H1 (cell line): ENCODE measurements at regions not wholly inside any gene's neighbourhood (a gene's known extent, or its start where the extent isn't known, plus 50 kb on each side); places are given as distances from the start of the nearest gene placed in this dataset.

Source experiments
- CTCF ChIA-PET: fragments of 300-600 bp; sonication (Branson Sonifier 250); formaldehyde crosslinking; loops from one replicate; lab custom pipeline; 2021; ENCODE audit not compliant: partially characterized antibody; lab: Charles Lee
- POLR2A ChIA-PET: fragments of 300-600 bp; sonication (Branson Sonifier 250); formaldehyde crosslinking; loops from one replicate; lab custom pipeline; 2021; ENCODE audit warnings: inconsistent platforms; ENCODE audit not compliant: partially characterized antibody; lab: Charles Lee
- DNase-seq, 2 experiments: peaks; one replicate each; pipeline versions ENCODE4 v3.0.0 to v3.0.0-alpha.2; 2010 to 2022; ENCODE audit warnings: low spot score in 2 of 2, low read depth in 1 of 2, mixed read lengths in 1 of 2
- FAIRE-seq: peaks from 2 replicates; lab custom pipeline; 2011; peaks lifted over from hg19 to GRCh38; lab: Jason Lieb, UNC
- H2AFZ ChIP-seq: 2 replicates; pipeline ENCODE4 v1.8.1; 2012; ENCODE audit warnings: low read length, inconsistent platforms
- H2AK5ac ChIP-seq: 2 replicates; pipeline ENCODE4 v1.6.1; 2013; ENCODE audit warnings: low read depth, low read length
- H2BK120ac ChIP-seq: replicated peaks from 2 replicates; pipeline ENCODE3; 2013; ENCODE audit warnings: low read depth, low read length, inconsistent platforms
- H2BK12ac ChIP-seq: 2 replicates; pipeline ENCODE4 v1.6.1; 2013; ENCODE audit warnings: low read depth, low read length
- H2BK15ac ChIP-seq: 2 replicates; pipeline ENCODE4 v1.6.1; 2013; ENCODE audit warnings: low read length
- H2BK20ac ChIP-seq: 2 replicates; pipeline ENCODE4 v1.6.1; 2013; ENCODE audit warnings: low read length
- H2BK5ac ChIP-seq: 2 replicates; pipeline ENCODE4 v1.6.1; 2013; ENCODE audit warnings: low read depth, low read length
- H3K14ac ChIP-seq: 2 replicates; pipeline ENCODE4 v1.6.1; 2013; ENCODE audit warnings: inconsistent platforms; ENCODE audit not compliant: insufficient read length
- H3K18ac ChIP-seq: 2 replicates; pipeline ENCODE4 v1.6.1; 2013; ENCODE audit warnings: low read length; ENCODE audit errors: extremely low read depth
- H3K23ac ChIP-seq: 2 replicates; pipeline ENCODE4 v1.6.1; 2013; ENCODE audit warnings: inconsistent platforms; ENCODE audit not compliant: insufficient read length
- H3K23me2 ChIP-seq: 2 replicates; pipeline ENCODE4 v1.6.1; 2013; ENCODE audit warnings: low read depth, low read length
- H3K27ac ChIP-seq: 2 replicates; pipeline ENCODE4 v1.6.1; 2011; ENCODE audit warnings: low read depth, low read length, inconsistent platforms
- H3K27me3 ChIP-seq, 4 experiments: replicated peaks in 1 of 4; 1 replicate in 1 of 4; 2 replicates in 3 of 4; pipeline versions ENCODE4 v1.6.1 to v1.8.1; 2011 to 2013; ENCODE audit warnings: low read length in 3 of 4, mild to moderate bottlenecking in 3 of 4, inconsistent platforms in 2 of 4, mixed read lengths in 2 of 4, moderate library complexity in 1 of 4; ENCODE audit not compliant: control insufficient read depth in 3 of 4, insufficient read depth in 3 of 4; ENCODE audit errors: extremely low read depth in 1 of 4
- H3K36me3 ChIP-seq, 4 experiments: 2 replicates each; pipeline versions ENCODE4 v1.6.1 to v1.8.1; 2011 to 2013; ENCODE audit warnings: mild to moderate bottlenecking in 4 of 4, low read length in 3 of 4, moderate library complexity in 2 of 4, control low read depth in 1 of 4, inconsistent platforms in 1 of 4; ENCODE audit not compliant: insufficient read depth in 4 of 4, control insufficient read depth in 2 of 4
- H3K4ac ChIP-seq: replicated peaks from 2 replicates; pipeline ENCODE3; 2013; ENCODE audit warnings: low read length, low read depth, mixed read lengths, inconsistent platforms; ENCODE audit not compliant: insufficient read length
- H3K4me1 ChIP-seq, 4 experiments: replicated peaks in 1 of 4; 1 replicate in 1 of 4; 2 replicates in 3 of 4; pipeline versions ENCODE4 v1.6.1 to v1.8.1; 2011 to 2013; ENCODE audit warnings: low read length in 3 of 4, inconsistent platforms in 2 of 4, mixed read lengths in 1 of 4; ENCODE audit not compliant: insufficient read depth in 4 of 4, control insufficient read depth in 3 of 4
- H3K4me2 ChIP-seq, 2 experiments: 2 replicates each; pipeline versions ENCODE4 v1.6.1 to v1.8.1; 2011 to 2013; ENCODE audit warnings: low read depth in 2 of 2, low read length in 2 of 2, control low read depth in 1 of 2, inconsistent platforms in 1 of 2, mild to moderate bottlenecking in 1 of 2; ENCODE audit not compliant: insufficient read depth in 1 of 2
- H3K4me3 ChIP-seq, 4 experiments: fragments of 200-600, 300-600 bp in 1 of 4; sonication (generic), shearing (Covaris generic), sonication (Bioruptor Twin) in 1 of 4; 2 replicates each; pipeline versions ENCODE4 v1.5.1 to v1.8.1; 2011 to 2016; ENCODE audit warnings: low read length in 4 of 4, low read depth in 3 of 4, control low read depth in 2 of 4, inconsistent platforms in 2 of 4, mild to moderate bottlenecking in 2 of 4, mixed read lengths in 1 of 4, moderate library complexity in 1 of 4; ENCODE audit not compliant: insufficient read depth in 2 of 4; ENCODE audit errors: extremely low read depth in 1 of 4
- H3K56ac ChIP-seq: replicated peaks from 2 replicates; pipeline ENCODE3; 2013; ENCODE audit warnings: low read depth, mild to moderate bottlenecking, mixed read lengths, low read length, inconsistent platforms; ENCODE audit not compliant: insufficient read length
- H3K79me1 ChIP-seq: 2 replicates; pipeline ENCODE4 v1.6.1; 2013; ENCODE audit warnings: low read depth, low read length, control low read depth
- H3K79me2 ChIP-seq, 2 experiments: 2 replicates each; pipeline versions ENCODE4 v1.6.1 to v1.8.1; 2012 to 2013; ENCODE audit warnings: low read length in 2 of 2, mild to moderate bottlenecking in 2 of 2, inconsistent platforms in 1 of 2; ENCODE audit not compliant: insufficient read depth in 2 of 2, control insufficient read depth in 1 of 2
- H3K9ac ChIP-seq, 4 experiments: replicated peaks in 1 of 4; 1 replicate in 1 of 4; 2 replicates in 3 of 4; pipeline versions ENCODE4 v1.6.1 to v1.8.1; 2011 to 2013; ENCODE audit warnings: low read depth in 3 of 4, low read length in 3 of 4, control low read depth in 2 of 4, mild to moderate bottlenecking in 2 of 4, moderate library complexity in 2 of 4, inconsistent platforms in 1 of 4; ENCODE audit errors: extremely low read depth in 1 of 4
- H3K9me3 ChIP-seq, 2 experiments: 2 replicates each; pipeline versions ENCODE4 v1.6.1 to v1.8.1; 2012 to 2013; ENCODE audit warnings: mild to moderate bottlenecking in 2 of 2, moderate library complexity in 2 of 2, control low read depth in 1 of 2, inconsistent platforms in 1 of 2, low read depth in 1 of 2, low read length in 1 of 2, mixed read lengths in 1 of 2; ENCODE audit not compliant: insufficient read depth in 2 of 2
- H4K20me1 ChIP-seq, 2 experiments: replicated peaks in 1 of 2; 2 replicates each; pipeline versions ENCODE3 to v1.8.1; 2011 to 2013; ENCODE audit warnings: inconsistent platforms in 2 of 2, low read length in 2 of 2, mild to moderate bottlenecking in 1 of 2; ENCODE audit not compliant: insufficient read depth in 2 of 2, control insufficient read depth in 1 of 2
- H4K5ac ChIP-seq: 2 replicates; pipeline ENCODE4 v1.6.1; 2013; ENCODE audit warnings: low read length, low read depth, mixed read lengths, inconsistent platforms; ENCODE audit not compliant: insufficient read length
- H4K8ac ChIP-seq: 2 replicates; pipeline ENCODE4 v1.8.0; 2013; ENCODE audit warnings: mild to moderate bottlenecking, moderate library complexity, low read length, inconsistent platforms; ENCODE audit not compliant: insufficient read depth; ENCODE audit errors: extremely low read depth
- H4K91ac ChIP-seq: replicated peaks from 2 replicates; pipeline ENCODE3; 2013; ENCODE audit warnings: low read length, mixed read lengths, inconsistent platforms; ENCODE audit not compliant: insufficient read length
- ATF3 ChIP-seq: IDR thresholded peaks from 2 replicates; pipeline ENCODE4 v1.6.1; 2011; ENCODE audit warnings: low read depth, mild to moderate bottlenecking, low read length; ENCODE audit not compliant: insufficient read depth
- CBX5 ChIP-seq: fragments of 300-800, 300-1000 bp; sonication (generic); IDR thresholded peaks from 2 replicates; pipeline ENCODE4 v1.7.1; 2016; ENCODE audit warnings: antibody characterized with exemption, low read length, low read depth
- CREB1 ChIP-seq: IDR thresholded peaks from 2 replicates; pipeline ENCODE4 v1.6.1; 2012; ENCODE audit warnings: inconsistent platforms
- NANOG ChIP-seq: IDR thresholded peaks from 2 replicates; pipeline ENCODE4 v1.6.1; 2011; ENCODE audit warnings: low read length, low read depth, mild to moderate bottlenecking, inconsistent platforms; ENCODE audit not compliant: insufficient read depth, poor library complexity, severe bottlenecking
- SIRT6 ChIP-seq: IDR thresholded peaks from one replicate; pipeline ENCODE4 v1.7.1; 2012; ENCODE audit warnings: low read length, inconsistent platforms
- ZNF274 ChIP-seq: IDR thresholded peaks from 2 replicates; pipeline ENCODE4 v1.7.0; 2012; ENCODE audit warnings: low read length, borderline replicate concordance; ENCODE audit errors: extremely low read depth
- WGBS, 2 experiments: shearing (Covaris generic) in 1 of 2; methylation state at CpG; one replicate each; pipeline versions ENCODE4 v1.1.6 to v1.1.7; 2013 to 2015; ENCODE audit warnings: low lambda C conversion rate in 2 of 2, mixed read lengths in 2 of 2, inconsistent platforms in 1 of 2, low coverage in 1 of 2, missing lambda C conversion rate in 1 of 2; ENCODE audit not compliant: insufficient replicate concordance in 2 of 2, insufficient coverage in 1 of 2, insufficient read length in 1 of 2; ENCODE audit errors: extremely low coverage in 1 of 2, missing lambda C conversion rate in 1 of 2; 5-methylcytosine and 5-hydroxymethylcytosine counted together

GRCh38 chr21:28727809-28728208 is 264.9 kb downstream of the LTN1 start:
- FAIRE-seq = no peak
- Histone ChIP-seq H3K23me2 (no peaks in the 10 kb centered on the region), H2AFZ (no peak overlapping the region), H3K9ac (no peak overlapping the region), H4K5ac (no peak overlapping the region), H2BK15ac (no peak overlapping the region), H2BK120ac (no peak overlapping the region), H4K91ac (no peak overlapping the region), H3K23ac (no peak overlapping the region), H2AK5ac (no peak overlapping the region), H4K20me1 (no peaks in the 10 kb centered on the region), H2BK12ac (no peak overlapping the region), H3K36me3 (no peaks in the 10 kb centered on the region), H3K4me1 (no peaks in the 10 kb centered on the region), H3K4me3 (no peak overlapping the region), H2BK20ac (no peak overlapping the region), H3K4me2 (no peak overlapping the region), H3K9me3 (no peaks in the 10 kb centered on the region), H3K4ac (no peak overlapping the region), H3K27ac (no peak overlapping the region), H3K18ac (no peak overlapping the region), H3K79me2 (no peaks in the 10 kb centered on the region), H4K8ac (no peak overlapping the region), H2BK5ac (no peak overlapping the region), H3K56ac (no peak overlapping the region), H3K14ac (no peak overlapping the region), H3K27me3 (no peaks in the 10 kb centered on the region), H3K79me1 (no peaks in the 10 kb centered on the region)
- ChIA-PET POLR2A (no interaction called here), CTCF (interaction anchor here (0.6 kb wide), 1 partner anchor 1521 kb away, joined by 3 read pairs; no protein-coding TSS in a partner anchor)
- WGBS, 2 experiments = 94% methylated on average over 1 of the region's 1 CpG; no CpG with 5 or more reads in 1 of the 2 experiments
- no peak for DNase-seq
- TF ChIP-seq CBX5 (no peak), SIRT6 (no peak), NANOG (no peak), ZNF274 (no peak), CREB1 (no peak), ATF3 (no peak)
- TF ChIP-seq, all 59 proteins: peak for 0
